GM12891 (cell line): ENCODE measurements at regions not wholly inside any gene's neighbourhood (a gene's known extent, or its start where the extent isn't known, plus 50 kb on each side); places are given as distances from the start of the nearest gene placed in this dataset.
"Not testable (repeated sequence)": the region's sequence is repeated elsewhere in the genome, so short reads cannot be mapped to it uniquely, and the experiment has no call there.

ENCODE experiments used
- DNase-seq: peaks from one replicate; pipeline ENCODE4 v3.0.0; 2011; ENCODE audit warnings: low spot score; ENCODE audit not compliant: insufficient read length
- FAIRE-seq: peaks from 2 replicates; lab custom pipeline; 2011; peaks lifted over from hg19 to GRCh38; lab: Jason Lieb, UNC
- PAX5 ChIP-seq: IDR thresholded peaks from 2 replicates; pipeline ENCODE4 v1.6.1; 2011; ENCODE audit warnings: low read length, moderate library complexity, mild to moderate bottlenecking; ENCODE audit not compliant: insufficient read depth, severe bottlenecking
- POLR2A ChIP-seq: IDR thresholded peaks from 2 replicates; pipeline ENCODE4 v1.6.1; 2011; ENCODE audit warnings: low read depth, low read length, control low read depth
- POLR2AphosphoS5 ChIP-seq: IDR thresholded peaks from 2 replicates; pipeline ENCODE4 v1.6.1; 2011; ENCODE audit warnings: low read depth, low read length, control low read depth
- POU2F2 ChIP-seq: IDR thresholded peaks from 2 replicates; pipeline ENCODE4 v1.6.1; 2011; ENCODE audit warnings: low read depth, mild to moderate bottlenecking, control low read depth, low read length, moderate library complexity
- SPI1 ChIP-seq: IDR thresholded peaks from 2 replicates; pipeline ENCODE4 v1.6.1; 2011; ENCODE audit warnings: low read depth, low read length, control low read depth
- TAF1 ChIP-seq: IDR thresholded peaks from 2 replicates; pipeline ENCODE4 v1.6.1; 2011; ENCODE audit warnings: low read depth, low read length, control low read depth

DNA sequence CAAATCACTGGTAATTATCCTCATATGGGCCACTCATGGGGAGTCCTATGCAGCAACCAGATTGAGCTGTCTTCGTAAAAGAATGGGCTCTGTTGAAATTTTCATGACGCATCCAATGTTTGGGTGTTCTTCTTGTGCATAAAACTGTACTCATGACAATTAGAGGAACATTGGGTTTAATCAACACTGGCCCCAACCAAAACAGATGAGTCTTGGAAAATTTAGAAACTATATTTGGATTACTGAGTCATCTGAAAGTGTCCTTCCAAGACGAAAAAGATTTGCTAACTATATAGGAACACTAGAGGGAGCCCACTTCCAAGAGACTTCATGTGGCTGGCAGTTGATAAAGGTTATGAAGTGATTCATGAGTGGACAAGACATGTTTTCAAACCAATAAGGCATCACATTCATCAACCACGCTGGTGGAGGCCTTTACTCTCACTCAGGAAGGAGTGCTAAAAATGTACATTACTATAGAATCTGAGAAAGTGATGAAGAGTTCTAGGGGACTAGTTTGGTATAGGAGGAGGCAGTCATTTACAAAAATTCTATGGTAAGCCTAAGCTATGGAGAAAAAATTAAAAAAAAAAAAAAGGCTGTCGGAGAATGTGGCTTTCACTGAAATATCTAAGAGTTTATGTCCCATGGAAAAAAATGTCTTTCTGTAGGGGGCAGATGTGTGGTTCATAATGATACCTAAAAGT, 313.5 kb downstream of the PRDM9 start:
- FAIRE-seq (no peak), DNase-seq (no peak)
- TF ChIP-seq POU2F2 = no peak
- no peak for TF ChIP-seq POLR2A
- TF ChIP-seq TAF1 = no peak
- TF ChIP-seq POLR2AphosphoS5 = no peak
- no peak for TF ChIP-seq PAX5
- TF ChIP-seq SPI1 = no peak

GRCh38 chr5:23823521-23823920, 316.1 kb downstream of the PRDM9 start:
- FAIRE-seq (no peak), DNase-seq (no peak)
- TF ChIP-seq POU2F2 = no peak
- no peak for TF ChIP-seq TAF1
- no peak for TF ChIP-seq PAX5
- no peak for TF ChIP-seq SPI1
- TF ChIP-seq POLR2A = no peak
- TF ChIP-seq POLR2AphosphoS5 = no peak

GRCh38 chr5:23825196-23825595, 317.8 kb downstream of the PRDM9 start:
- TF ChIP-seq POLR2A (no peak), TAF1 (no peak), PAX5 (no peak), POLR2AphosphoS5 (no peak), POU2F2 (no peak), SPI1 (no peak)
- FAIRE-seq (no peak), DNase-seq (no peak)

DNA sequence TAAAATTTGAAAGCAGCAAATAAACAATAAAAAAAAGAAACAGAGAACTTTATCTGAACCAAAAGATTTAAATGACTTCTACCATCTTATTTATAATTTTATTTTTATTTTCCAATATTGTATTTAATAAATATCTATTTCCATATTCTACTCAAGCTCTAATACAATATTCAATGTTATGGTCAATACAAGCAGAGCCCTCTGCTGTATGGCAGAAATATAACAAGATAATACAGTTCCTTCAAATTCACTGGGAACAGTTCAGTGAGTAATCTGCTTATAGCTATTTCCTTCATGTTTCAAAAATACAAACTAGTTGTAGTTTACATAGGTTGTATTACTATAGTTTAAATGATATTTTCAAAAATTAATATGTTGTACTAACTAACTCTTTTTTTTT, 332.7 kb downstream of the PRDM9 start:
- DNase-seq = no peak
- FAIRE-seq = no peak
- TF ChIP-seq PAX5 = no peak

DNA sequence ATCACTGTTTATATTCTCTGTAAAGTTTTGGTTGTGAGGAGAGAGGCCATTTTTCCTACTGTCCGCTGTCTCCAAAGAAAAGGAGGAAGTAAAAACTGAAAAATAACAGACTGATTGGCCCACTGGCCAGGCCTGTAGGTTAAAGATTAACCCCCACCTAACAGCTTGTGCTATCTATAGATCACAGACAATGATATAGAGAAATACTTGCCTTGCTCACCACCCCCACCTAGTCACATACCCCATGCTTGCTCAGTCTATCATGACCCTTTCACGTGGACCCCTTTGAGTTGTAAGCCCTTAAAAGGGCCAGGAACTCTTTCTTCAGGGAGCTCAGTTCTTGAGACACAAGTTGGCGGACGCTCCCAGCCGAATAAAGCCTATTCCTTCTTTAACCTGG, 357.4 kb downstream of the PRDM9 start:
- FAIRE-seq (no peak), DNase-seq (no peak)
- TF ChIP-seq POLR2AphosphoS5 (no peak), PAX5 (no peak), SPI1 (no peak), POU2F2 (no peak), POLR2A (no peak), TAF1 (no peak)

DNA sequence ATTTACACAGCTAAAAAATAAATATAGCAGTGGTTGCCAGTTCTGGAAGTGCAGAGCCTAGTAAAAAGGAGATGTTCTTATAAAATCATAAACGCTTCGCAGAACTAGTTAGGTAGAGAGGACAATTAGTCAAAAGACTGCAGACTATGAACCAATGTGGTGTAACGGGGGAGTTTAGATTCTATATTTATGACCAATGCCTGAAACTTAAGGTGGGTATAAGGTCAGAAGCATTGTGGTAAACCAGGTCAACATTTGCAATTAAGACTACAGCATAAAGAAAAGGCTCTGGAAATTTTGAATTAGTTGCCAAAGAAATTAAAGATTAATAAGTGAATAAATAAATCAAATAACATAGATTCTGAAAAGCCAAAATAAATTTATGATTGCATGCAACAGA, 370.4 kb downstream of the PRDM9 start:
- DNase-seq (no peak), FAIRE-seq (no peak)
- TF ChIP-seq TAF1 (no peak), POU2F2 (no peak), POLR2AphosphoS5 (no peak), SPI1 (no peak)

DNA sequence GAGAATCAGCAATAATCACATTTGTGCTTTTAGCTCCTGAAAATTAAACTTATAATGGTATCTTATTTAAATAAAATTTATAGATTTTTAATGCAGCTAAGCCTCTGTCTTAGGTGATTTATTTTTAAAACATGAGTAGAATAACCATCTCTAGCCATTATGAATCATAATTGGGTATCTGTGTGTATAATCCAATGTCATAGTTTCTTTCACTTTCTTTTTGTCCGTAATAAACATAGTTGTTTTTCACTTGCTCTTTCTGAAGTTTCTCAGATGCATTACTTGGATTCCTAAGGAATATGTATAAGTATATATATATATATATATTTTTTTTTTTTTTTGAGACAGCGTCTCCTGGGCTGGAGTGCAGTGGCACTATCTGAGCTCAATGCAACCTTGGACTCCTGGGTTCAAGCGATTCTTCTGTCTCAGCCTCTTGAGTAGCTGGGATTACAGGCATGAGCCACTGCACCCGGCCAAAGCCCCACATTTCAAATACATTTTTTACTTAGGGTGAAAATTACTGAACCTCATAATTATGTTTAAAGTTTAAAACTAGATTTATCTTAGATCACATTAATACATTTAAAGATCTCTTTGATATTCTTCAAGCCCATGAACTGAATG, 377.1 kb downstream of the PRDM9 start:
- no peak for TF ChIP-seq TAF1
- no peak for TF ChIP-seq POLR2AphosphoS5
- no peak for TF ChIP-seq POLR2A
- no peak for TF ChIP-seq PAX5
- no peak for TF ChIP-seq POU2F2
- TF ChIP-seq SPI1 = no peak
- DNase-seq (no peak), FAIRE-seq (no peak)

- FAIRE-seq (no peak), DNase-seq (no peak)
Observed at GRCh38 chr5:23893561-23893960, 386.2 kb downstream of the PRDM9 start.

DNA sequence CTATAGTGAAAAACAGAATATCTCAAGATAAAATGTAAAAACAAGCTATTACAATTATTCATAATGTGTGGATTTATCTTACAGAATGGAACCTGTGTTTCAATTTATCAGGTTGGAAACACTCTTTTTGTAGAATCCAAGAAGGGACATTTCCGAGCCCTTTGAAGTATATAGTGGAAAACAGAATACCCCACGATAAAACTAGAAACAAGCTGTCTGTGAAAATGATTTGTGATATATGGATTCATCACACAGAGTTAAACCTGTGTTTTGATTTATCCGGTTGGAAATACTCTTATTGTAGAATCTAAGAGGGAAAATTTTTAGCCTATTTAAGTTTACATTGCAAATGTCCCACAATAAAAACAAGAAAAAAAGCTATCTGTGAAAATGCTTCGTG, 388.2 kb downstream of the PRDM9 start:
- DNase-seq (no peak), FAIRE-seq (no peak)
- no peak for TF ChIP-seq SPI1
- no peak for TF ChIP-seq POLR2A
- no peak for TF ChIP-seq TAF1
- TF ChIP-seq POLR2AphosphoS5 = no peak
- TF ChIP-seq POU2F2 = no peak
- TF ChIP-seq PAX5 = no peak

More at GRCh38 chr5:23893561-23893960, 386.2 kb downstream of the PRDM9 start:
- no peak for TF ChIP-seq POU2F2
- no peak for TF ChIP-seq POLR2AphosphoS5
- no peak for TF ChIP-seq POLR2A

GRCh38 chr5:23930985-23931384, 423.6 kb downstream of the PRDM9 start:
- DNase-seq = no peak
- no peak for FAIRE-seq
- TF ChIP-seq PAX5 = no peak
- no peak for TF ChIP-seq POLR2A
- no peak for TF ChIP-seq SPI1
- no peak for TF ChIP-seq POLR2AphosphoS5
- no peak for TF ChIP-seq POU2F2
- no peak for TF ChIP-seq TAF1

DNA sequence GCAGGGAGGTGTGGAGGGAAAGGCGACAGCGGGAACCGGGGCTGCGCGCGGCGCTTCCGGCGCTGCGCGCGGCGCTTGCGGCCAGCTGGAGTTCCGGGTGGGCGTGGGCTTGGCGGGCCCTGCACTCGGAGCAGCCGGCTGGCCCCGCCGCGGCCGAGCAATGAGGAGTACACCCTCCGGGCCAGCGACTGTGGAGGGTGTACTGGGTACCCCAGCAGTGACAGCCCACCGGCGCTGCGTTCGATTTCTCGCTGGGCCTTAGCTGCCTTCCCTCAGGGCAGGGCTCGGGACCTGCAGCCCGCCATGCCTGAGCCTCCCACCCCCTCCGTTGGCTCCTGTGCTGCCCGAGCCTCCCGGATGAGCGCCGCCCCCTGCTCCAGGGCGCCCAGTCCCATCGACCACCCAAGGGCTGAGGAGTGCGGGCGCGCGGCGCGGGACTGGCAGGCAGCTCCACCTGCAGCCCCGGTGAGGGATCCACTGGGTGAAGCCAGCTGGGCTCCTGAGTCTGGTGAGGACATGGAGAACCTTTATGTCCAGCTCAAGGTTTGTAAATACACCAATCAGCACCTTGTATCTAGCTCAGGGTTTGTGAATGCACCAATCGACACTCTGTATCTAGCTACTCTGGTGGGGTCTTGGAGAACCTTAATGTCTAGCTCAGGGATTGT, 444.0 kb downstream of the PRDM9 start:
- not testable (repeated sequence) for FAIRE-seq, DNase-seq
